ENCODE measurements at regions not wholly inside any gene's neighbourhood (a gene's known extent, or its start where the extent isn't known, plus 50 kb on each side); places are given as distances from the start of the nearest gene placed in this dataset.

- no peak for TF ChIP-seq CTCF (IDR thresholded peaks at IDR 0.05; ENCODE audit: poor library complexity, severe bottlenecking)
- no peak for TF ChIP-seq RAD21 (conservative IDR thresholded peaks at IDR 0.05)
- no peak for TF ChIP-seq EP300 (conservative IDR thresholded peaks at IDR 0.05; ENCODE audit: poor library complexity, severe bottlenecking)
- TF ChIP-seq EZH2 (IDR thresholded peaks at IDR 0.05; ENCODE audit: borderline replicate concordance, insufficient read depth, low read length, poor library complexity, severe bottlenecking), result no peak
- no peak for TF ChIP-seq POLR2AphosphoS5 (IDR thresholded peaks at IDR 0.05)
- TF ChIP-seq TAF1 (IDR thresholded peaks at IDR 0.05; ENCODE audit: low read depth), result no peak
- no peak for TF ChIP-seq REST (IDR thresholded peaks at IDR 0.05; ENCODE audit: borderline replicate concordance)
These were observed 174.5 kb downstream of the MAIP1 start for GRCh38 chr2:200129721-200130462.

Measured in neural cell (in vitro differentiated cells).